Mammary epithelial cell (primary cell): ENCODE measurements at regions not wholly inside any gene's neighbourhood (a gene's known extent, or its start where the extent isn't known, plus 50 kb on each side); places are given as distances from the start of the nearest gene placed in this dataset.

Experiments
- CTCF ChIP-seq, 2 donors: IDR thresholded peaks in 1 of 2; conservative IDR thresholded peaks in 1 of 2; 2 replicates each; pipeline ENCODE4 v1.5.1; 2011 to 2012; ENCODE audit warnings: inconsistent platforms in 2 of 2, low read length in 2 of 2, mild to moderate bottlenecking in 2 of 2, control low read depth in 1 of 2, low read depth in 1 of 2; ENCODE audit not compliant: insufficient read depth in 1 of 2; ENCODE audit errors: extremely low read depth in 1 of 2
- EZH2 ChIP-seq: IDR thresholded peaks from 2 replicates; pipeline ENCODE4 v1.6.1; 2012; ENCODE audit warnings: low read length, inconsistent platforms, borderline replicate concordance

- TF ChIP-seq CTCF (conservative IDR thresholded peaks at IDR 0.05 in 1 of 2, IDR thresholded peaks at IDR 0.05 in 1 of 2; ENCODE audit: extremely low read depth in 1 of 2, insufficient read depth in 1 of 2, low read depth in 1 of 2, low read length in 2 of 2) (no peak), EZH2 (no peak)
Measured at GRCh38 chr2:58572731-58573130, 331.6 kb upstream of the FANCL start.
